ENCODE measurements at regions not wholly inside any gene's neighbourhood (a gene's known extent, or its start where the extent isn't known, plus 50 kb on each side); places are given as distances from the start of the nearest gene placed in this dataset.

- dilution Hi-C loops (cut with HindIII; ENCODE audit: low sequenced_read_pairs, unreplicated experiment), result no loop called here
Measured at GRCh38 chrX:1006156-1006730, 206.2 kb downstream of the CRLF2 start.

More at GRCh38 chrX:1006156-1006730, 206.2 kb downstream of the CRLF2 start:
- no peak for DNase-seq
- no peak overlapping the region for H3K56ac ChIP-seq (ENCODE audit: extremely low read depth, insufficient read depth, low read length)
- H4K20me1 ChIP-seq (ENCODE audit: insufficient read depth, low read length), result no peaks in the 10 kb centered on the region
- no peak overlapping the region for H2BK15ac ChIP-seq (ENCODE audit: low read depth, low read length)
- H3K79me1 ChIP-seq (ENCODE audit: low read depth in 1 of 2, low read length in 2 of 2), result no peaks in the 10 kb centered on the region
- BruUV-seq (replicated peaks), result no TSS peak
- H3K36me3 ChIP-seq (ENCODE audit: control insufficient read depth, insufficient read depth, low read length), result no peaks in the 10 kb centered on the region
- intact Hi-C loops (cut with micrococcal nuclease) (no loop called here), in situ Hi-C loops (cut with MboI; ENCODE audit: low sequenced_read_pairs) (no loop called here)
- H3K23ac ChIP-seq (ENCODE audit: low read depth, low read length), result no peak overlapping the region
- H2AK9ac ChIP-seq (replicated peaks; ENCODE audit: low read depth, low read length, poor library complexity), result no peak overlapping the region
- no peak overlapping the region for H4K91ac ChIP-seq (ENCODE audit: insufficient read depth, low read depth, low read length)
- H3K9me1 ChIP-seq (ENCODE audit: insufficient read depth, low read length), result no peaks in the 10 kb centered on the region
- H2BK120ac ChIP-seq (ENCODE audit: low read depth, low read length), result no peak overlapping the region
- no peak overlapping the region for H4K5ac ChIP-seq (ENCODE audit: low read depth, low read length)
- TF ChIP-seq NFE2L2 (IDR thresholded peaks at IDR 0.05; ENCODE audit: low read depth, low read length) (no peak), RAD21 (IDR thresholded peaks at IDR 0.05; ENCODE audit: low read length) (no peak), USF2 (IDR thresholded peaks at IDR 0.05; ENCODE audit: low read depth, low read length) (no peak), RCOR1 (IDR thresholded peaks at IDR 0.05; ENCODE audit: insufficient replicate concordance, low read length) (no peak), CTCF (conservative IDR thresholded peaks at IDR 0.05; ENCODE audit: low read depth, low read length) (no peak), SMC3 (IDR thresholded peaks at IDR 0.05; ENCODE audit: low read depth, low read length) (no peak), BHLHE40 (IDR thresholded peaks at IDR 0.05; ENCODE audit: low read depth, low read length) (no peak), RFX5 (IDR thresholded peaks at IDR 0.05; ENCODE audit: low read depth, low read length) (no peak)
- no peak overlapping the region for H3K4ac ChIP-seq (ENCODE audit: low read depth, low read length)
- no peak overlapping the region for H2AFZ ChIP-seq (replicated peaks; ENCODE audit: low read length, poor library complexity)
- no peaks in the 10 kb centered on the region for H3K27me3 ChIP-seq (ENCODE audit: control insufficient read depth, insufficient read depth, low read length)
- no peak overlapping the region for H4K8ac ChIP-seq (ENCODE audit: low read depth in 2 of 2, low read length in 2 of 2)
- H3K4me3 ChIP-seq (ENCODE audit: insufficient read depth, low read depth, low read length), result no peak overlapping the region
- no peak overlapping the region for H2AK5ac ChIP-seq (ENCODE audit: low read depth, low read length)
- CTCF ChIA-PET, result no interaction called here
- H3K27ac ChIP-seq (ENCODE audit: insufficient read depth, low read length), result no peak overlapping the region
- ATAC-seq (ENCODE audit: low read depth), result no peak
- H3K18ac ChIP-seq (ENCODE audit: low read depth, low read length), result no peak overlapping the region
- H3K9me3 ChIP-seq (ENCODE audit: control insufficient read depth, insufficient read depth, low read length), result peaks cover 12% of the 10 kb centered on the region
- no peak overlapping the region for H3K14ac ChIP-seq (replicated peaks; ENCODE audit: low read depth, low read length)
- H3K9ac ChIP-seq (ENCODE audit: low read depth, low read length), result no peak overlapping the region
- H2BK5ac ChIP-seq (ENCODE audit: low read depth, low read length, poor library complexity, severe bottlenecking), result no peak overlapping the region
- H3K4me2 ChIP-seq (ENCODE audit: low read depth, low read length), result no peak overlapping the region
- no peak overlapping the region for H2BK20ac ChIP-seq (ENCODE audit: low read depth, low read length)
- POLR2A ChIA-PET (ENCODE audit: unreplicated experiment), result no interaction called here
- WGBS, 2 experiments (ENCODE audit: extremely low coverage in 2 of 2, insufficient read length in 1 of 2), result 83% methylated on average over 8 of the region's 20 CpGs; no CpG with 5 or more reads in 1 of the 2 experiments
- H3K4me1 ChIP-seq (ENCODE audit: control insufficient read depth, insufficient read depth, low read length), result no peaks in the 10 kb centered on the region
